GM18511 (cell line): ENCODE measurements at regions not wholly inside any gene's neighbourhood (a gene's known extent, or its start where the extent isn't known, plus 50 kb on each side); places are given as distances from the start of the nearest gene placed in this dataset.

Experiments used
- ATAC-seq: cut with Tn5 transposase; IDR thresholded peaks from one replicate; pipeline ENCODE4 v1.9.1; 2021; ENCODE audit warnings: mild to moderate bottlenecking, moderate library complexity; ENCODE audit not compliant: unreplicated experiment

DNA sequence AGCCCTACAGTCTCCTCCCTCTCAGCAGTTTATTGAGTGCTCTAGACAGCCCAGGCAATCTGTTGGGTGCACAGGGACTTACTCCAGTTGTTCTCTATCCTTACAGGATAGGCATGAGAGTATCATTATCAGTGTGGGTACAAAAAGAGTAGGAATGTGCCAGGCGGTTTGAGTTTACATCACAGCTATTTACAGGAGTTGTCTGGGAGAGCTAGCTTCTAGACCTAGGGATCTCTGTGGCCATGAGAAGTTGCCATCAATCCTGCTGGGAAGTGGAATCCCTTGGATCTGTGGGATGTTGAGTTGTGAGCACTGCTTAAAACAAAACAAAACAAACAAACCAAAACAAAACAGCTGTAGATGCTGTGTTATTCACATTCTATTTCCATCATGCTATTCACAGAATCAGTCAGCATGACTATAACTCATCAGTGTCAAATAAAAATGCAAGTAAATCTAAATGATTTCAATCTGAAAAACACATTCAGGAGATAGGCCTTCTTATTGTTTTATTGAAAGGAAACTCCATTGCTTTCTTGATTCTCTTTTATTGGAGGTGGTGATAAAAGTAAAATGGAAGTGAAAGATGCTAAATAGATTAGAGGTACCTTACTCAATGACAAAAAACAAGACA is 552.4 kb upstream of the ZNF608 start:
- ATAC-seq, result no peak

- no peak for ATAC-seq
Measured at GRCh38 chr5:125301711-125302110, 555.3 kb upstream of the ZNF608 start.

- ATAC-seq, result no peak
Measured at GRCh38 chr5:125302577-125302976, 556.1 kb upstream of the ZNF608 start.

DNA sequence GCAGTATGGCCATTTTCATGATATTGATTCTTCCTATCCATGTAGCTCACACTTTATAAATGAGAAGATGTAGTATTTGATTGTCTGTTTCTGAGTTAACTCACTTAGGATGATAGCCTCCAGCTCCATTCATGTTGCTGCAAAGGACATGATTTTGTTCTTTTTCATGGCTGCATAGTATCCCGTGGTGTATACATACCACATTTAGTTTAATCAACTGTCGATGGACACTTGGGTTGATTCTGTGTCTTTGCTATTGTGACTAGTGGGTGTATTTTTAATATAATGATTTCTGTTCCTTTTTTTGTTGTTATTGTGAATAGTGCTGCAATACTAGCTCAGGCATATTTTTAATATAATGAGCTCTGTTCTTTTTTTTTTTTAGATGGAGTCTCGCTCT is 560.3 kb upstream of the ZNF608 start:
- ATAC-seq, result no peak

DNA sequence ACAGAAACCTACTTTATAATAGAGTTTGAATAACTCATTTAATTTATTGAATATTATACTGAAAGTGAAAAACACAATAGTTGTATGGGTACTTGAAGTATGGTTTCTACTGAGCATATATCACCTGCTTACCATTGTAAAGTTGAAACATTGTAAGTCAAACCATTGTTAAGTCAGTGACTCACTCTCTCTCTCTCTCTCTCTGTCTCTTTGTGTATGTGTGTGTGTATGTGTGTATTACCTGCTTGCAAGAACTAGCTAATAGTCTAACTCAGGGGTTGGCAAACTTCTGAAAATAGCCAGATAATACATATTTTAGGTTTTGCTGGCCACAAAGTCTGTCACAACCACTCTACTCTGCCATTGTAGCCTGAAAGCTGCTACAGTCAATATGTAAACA is 564.3 kb upstream of the ZNF608 start:
- ATAC-seq, result no peak

DNA sequence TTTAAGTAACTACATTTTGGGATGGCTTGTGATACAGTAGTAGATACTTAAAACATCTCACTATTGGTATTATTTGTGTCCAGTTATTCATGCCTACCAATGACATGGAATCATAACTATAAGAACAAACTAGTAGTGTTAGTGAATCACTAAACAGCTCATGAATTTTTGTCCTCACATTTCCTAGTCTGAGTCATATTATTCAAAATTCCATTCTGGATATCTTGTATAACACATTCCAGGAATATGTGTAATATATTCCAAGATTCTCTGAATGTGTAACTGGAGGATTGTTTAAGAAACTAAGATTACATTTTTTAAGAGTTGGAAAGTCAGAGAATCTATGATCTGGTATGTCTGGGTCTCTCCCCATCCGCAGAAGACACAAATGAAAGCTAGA is 565.3 kb upstream of the ZNF608 start:
- no peak for ATAC-seq

DNA sequence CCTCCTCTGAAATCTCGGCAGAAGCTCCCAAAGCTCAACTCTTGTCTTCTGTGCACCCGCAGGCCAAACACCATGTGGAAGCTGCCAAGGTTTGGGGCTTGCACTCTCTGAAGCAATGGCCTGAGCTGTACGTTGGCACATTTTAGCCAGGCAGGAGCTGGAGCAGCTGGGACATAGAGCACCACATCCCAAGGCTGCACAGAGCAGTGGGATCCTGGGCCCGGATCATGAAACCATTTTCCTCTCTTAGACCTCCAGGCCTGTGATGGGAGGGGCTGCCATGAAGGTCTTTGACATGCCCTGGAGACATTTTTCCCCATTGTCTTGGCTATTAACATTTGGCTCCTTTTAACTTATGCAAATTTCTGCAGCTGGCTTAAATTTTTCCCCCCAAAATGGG is 567.1 kb upstream of the ZNF608 start:
- no peak for ATAC-seq

DNA sequence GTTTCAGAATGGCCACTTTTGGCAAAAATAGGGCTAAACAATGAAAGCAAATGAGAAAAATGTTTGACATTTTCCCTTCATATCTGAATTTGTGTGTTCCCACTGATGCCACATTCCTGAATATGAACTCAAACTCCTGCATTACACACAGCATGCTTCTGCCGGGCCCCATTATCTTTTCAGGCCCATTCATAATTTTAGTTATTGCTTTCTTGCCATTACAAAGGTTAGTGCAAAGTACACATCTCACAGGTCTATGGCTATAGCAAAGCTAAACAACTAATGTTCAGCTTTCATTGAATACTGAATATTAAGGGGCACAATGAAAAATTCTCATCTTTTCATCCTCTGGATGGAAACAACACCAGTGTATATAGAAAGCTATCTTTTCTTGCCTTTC is 568.9 kb upstream of the ZNF608 start:
- no peak for ATAC-seq

GRCh38 chr5:125316391-125316790 is 570.0 kb upstream of the ZNF608 start:
- no peak for ATAC-seq

DNA sequence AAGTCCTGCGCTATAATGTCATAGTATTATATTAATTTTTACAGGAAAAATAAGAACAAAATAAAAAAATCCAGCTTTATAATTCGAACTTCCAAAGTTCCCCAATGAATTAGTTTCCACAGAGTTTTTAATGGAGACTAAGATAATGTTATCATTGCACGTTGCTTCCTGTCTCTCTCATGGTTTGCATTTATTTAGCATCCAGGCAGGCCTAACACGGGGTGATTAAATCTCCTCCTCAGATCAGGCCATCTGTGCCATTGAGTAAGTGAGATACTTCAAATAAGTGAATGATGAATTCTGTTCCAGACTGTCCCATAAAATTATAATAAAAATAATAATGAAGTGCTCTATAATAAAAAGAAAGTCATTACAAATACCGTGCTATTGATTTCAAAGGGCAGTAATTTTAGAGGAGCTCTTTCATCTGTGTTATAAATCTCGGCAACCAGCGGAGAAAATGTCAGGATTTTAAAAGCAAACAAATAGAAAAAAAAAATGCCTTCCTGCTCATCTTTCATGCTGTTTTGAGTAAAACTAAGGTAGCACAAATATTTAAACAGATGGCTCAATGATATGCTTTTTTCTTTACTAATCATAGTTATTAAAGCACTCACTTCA is 570.6 kb upstream of the ZNF608 start:
- no peak for ATAC-seq

- ATAC-seq, result no peak
Measured at GRCh38 chr5:125317536-125317995, 571.1 kb upstream of the ZNF608 start.

- ATAC-seq, result no peak
Measured at GRCh38 chr5:125321654-125322053, 575.2 kb upstream of the ZNF608 start.

DNA sequence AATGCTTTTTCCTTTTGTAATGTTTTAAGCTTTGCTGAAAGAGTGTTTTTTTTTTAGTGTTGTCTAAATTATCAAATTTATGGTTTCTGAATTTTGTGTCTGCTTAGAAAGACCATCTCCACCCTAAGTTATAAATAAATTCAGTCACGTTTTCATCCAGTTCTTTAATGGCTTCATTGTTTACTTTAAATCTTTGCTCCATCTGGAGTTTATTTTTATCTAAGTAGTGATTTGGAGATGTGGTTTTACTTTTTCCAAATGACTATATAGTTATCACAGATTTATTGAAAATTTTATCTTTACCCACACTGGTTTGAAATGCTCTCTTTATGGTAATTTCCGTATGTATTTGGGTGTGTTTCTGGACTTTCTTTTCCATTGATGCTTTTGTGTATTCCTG is 577.2 kb upstream of the ZNF608 start:
- no peak for ATAC-seq

GRCh38 chr5:125325488-125326149 is 579.2 kb upstream of the ZNF608 start:
- no peak for ATAC-seq

DNA sequence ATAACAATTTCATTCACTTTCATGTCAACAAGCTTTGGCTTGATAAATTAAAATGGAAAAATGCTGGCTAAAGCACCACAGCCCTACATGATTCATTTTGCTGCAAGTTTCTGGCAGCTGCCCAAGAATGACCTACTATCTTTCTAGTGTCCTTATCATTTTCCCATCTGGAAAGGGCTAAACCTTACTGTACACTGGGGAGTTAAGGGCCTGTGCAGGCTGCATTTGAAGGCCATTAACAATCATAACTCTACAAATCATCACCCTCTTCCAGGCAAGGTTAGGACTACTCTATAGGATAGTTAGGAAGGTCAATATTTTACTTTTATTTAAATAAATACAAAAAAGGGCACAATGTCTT is 579.7 kb upstream of the ZNF608 start:
- no peak for ATAC-seq

- no peak for ATAC-seq
Measured at GRCh38 chr5:125327676-125328075, 581.2 kb upstream of the ZNF608 start.

DNA sequence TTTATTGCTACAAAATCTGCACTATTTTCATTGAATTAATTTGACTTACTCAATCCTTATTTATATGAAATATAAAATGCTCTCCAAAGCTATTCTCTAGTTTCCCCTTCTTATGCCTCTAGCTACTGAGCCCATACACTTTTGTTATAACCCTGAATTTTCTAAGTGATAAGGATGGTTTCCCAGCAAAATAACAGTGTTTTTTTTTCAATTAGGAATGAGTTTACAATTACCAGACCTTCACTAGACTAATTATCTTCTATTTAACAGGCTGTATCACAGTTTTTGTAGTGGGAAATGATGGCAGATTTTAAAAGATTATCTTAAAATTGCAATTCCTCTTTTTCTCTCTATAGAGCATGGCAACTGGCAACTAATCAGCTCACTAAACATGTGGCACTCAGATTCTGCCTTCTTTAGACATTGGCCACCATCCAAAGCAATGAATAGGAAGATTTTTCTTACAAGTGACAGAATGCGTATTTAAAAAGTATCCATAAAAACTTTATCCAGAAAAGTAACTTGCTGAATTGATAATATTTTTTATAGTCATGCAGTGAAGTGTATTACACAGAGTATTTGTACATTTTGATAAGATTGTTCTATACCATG is 585.7 kb upstream of the ZNF608 start:
- ATAC-seq, result no peak

DNA sequence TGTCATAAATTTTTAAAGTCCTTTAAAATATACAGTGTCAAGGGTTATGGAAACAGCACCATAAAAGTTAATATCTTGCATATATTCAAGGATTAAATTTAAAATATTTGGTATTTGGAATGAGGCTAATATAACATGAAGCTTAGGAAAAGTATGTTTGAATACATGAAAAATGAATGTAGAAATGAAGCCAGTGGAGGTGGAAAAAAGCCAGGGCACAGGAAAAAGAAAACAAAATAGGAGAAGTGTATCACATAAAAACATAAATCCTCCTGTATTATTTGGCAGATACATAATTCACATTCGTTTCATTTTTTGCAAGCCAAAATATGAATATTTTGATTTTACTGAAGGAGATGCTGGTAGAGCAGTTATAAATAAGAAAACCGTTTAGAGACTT is 587.0 kb upstream of the ZNF608 start:
- no peak for ATAC-seq

DNA sequence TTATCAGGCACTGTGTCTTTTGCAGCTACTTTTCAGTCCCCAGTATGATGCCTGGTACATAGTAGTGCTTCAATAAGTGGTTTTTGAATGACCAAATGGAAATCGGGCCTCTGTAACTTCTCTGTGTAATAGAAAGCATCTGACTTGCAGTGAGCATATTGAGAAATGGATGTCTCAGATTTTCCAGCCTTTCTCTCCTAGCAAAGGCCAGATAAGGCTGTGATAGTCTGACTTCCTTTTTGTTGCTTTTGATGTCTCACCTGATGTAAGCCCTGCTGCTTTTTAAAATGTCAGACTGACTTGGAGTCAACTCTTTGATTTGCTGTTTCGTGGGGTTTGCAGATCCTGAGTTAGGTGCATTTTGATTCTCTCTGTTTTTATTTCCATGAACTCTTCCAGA is 590.0 kb upstream of the ZNF608 start:
- no peak for ATAC-seq

DNA sequence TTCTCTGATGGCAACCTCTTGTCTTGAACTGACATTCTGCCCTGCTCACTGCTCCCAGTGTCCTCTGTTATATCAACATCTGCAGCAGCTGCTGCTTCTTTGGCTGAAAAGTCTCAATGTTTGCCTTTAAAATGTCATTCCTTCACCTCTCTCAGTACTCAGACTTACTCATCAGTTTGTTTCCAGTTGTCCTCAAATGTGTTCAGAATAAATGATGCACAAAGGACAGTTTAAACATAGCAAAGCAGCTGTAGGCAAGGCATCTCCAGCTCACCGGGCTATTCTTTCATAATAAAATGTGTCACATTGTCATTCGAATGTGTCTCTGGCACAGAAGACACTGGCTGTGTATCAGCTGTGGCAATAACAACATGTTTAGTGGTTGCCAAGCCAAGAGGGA is 590.9 kb upstream of the ZNF608 start:
- ATAC-seq, result no peak

GRCh38 chr5:125338440-125339174 is 592.2 kb upstream of the ZNF608 start:
- ATAC-seq, result no peak
